HG03097 (cell line): ENCODE measurements at regions not wholly inside any gene's neighbourhood (a gene's known extent, or its start where the extent isn't known, plus 50 kb on each side); places are given as distances from the start of the nearest gene placed in this dataset.
"Not testable (repeated sequence)": the region's sequence is repeated elsewhere in the genome, so short reads cannot be mapped to it uniquely, and the experiment has no call there.

ENCODE experiments used
- ATAC-seq: cut with Tn5 transposase; IDR thresholded peaks from one replicate; pipeline ENCODE4 v1.9.1; 2021; ENCODE audit not compliant: unreplicated experiment, low FRiP score

DNA sequence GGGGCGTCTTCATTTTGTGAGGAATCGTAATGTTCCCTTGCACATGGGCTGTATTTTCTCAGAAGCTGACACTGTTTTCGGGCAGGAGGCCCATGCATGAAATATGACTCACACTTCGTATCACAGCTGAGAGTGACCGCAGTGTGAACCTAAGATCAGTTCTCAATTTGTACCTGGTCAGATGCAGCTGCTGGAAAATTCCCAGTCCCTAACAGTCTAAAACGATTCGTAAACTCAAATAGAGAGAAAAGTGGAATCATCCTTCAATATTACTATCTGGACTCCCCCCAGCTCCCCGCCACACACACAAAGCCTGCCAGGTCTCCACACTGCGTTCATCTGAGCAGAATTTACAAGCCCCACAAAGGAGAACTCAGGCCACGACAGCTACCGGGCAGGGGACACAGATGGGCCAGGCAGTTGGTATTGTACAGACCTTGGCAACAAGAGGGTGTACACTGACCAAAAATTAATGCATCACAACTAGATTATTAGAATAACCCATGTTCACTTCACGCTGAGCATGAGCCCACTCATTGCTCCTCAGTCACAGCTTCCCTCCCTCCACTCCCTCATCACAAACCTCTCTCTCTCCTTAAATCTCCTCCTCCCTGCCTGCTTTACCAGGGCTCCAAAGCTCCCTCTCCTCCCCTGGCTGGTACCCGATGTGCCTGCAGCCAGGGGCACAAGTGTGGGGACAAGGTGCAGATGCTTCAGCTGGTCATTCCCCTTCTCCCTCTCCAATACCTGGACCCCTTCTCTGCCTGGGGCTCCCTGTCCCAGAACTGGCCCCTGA is 488.4 kb downstream of the PREX1 start:
- no peak for ATAC-seq

DNA sequence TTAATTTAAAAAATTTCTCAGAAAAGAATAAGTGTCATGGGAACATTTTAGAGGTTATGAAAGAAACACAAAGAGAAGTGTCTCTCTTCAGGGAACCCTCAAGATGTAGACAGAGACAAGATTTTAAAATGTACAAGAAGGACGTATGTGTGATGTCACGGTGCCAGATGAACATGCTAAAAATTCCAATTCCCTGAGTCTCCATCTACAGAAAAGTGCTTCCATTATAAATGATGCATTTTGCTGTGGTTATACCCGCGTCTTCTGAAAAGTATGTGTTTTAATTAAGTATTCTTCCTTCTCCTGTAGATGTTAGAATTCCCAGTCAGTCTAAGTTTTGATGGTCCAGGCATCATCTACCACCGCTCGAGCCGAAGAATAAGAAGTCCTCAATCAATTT is 489.1 kb downstream of the PREX1 start:
- no peak for ATAC-seq

DNA sequence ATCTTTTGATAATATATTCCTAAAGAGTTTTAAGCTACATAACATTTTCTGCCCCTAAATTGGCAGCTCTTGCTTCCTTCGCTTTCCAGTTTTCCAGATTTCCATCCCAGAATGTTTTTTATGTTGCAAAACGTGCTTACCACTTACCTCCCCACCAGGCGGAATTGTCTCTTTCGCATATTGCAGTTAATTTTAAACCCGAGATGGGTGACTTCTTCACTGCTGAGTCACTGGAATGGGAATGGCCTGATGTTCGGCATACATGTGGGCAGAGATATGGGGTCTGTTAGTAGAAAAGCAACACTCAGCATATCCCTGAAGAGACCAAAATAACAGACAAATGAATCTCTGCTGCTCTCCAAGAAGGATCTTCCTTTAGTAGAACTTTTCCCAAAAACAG is 491.2 kb downstream of the PREX1 start:
- ATAC-seq: no peak

- no peak for ATAC-seq
These were observed 492.3 kb downstream of the PREX1 start for GRCh38 chr20:48335308-48336050.

- ATAC-seq: no peak
These were observed 494.1 kb downstream of the PREX1 start for GRCh38 chr20:48333707-48334106.

DNA sequence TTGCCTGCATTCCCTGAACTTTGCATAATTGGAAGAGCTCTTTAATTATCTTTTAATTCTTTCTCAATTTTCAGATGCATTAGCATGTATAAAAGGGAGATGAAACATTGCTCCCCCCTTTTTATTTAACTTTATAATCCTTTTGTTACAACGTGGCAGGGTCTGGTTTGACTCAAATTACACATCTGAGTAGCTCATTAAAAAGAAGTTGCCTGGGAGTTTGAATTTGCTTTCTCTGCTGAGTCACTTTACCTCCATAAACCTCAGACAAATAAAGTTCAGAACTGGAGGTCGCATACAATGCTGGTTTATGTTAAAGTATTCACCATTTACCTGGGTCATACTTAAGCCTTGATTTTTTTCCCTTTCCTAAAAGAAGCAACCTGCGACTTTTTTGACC is 495.2 kb downstream of the PREX1 start:
- ATAC-seq: no peak

- ATAC-seq: no peak
These were observed 496.1 kb downstream of the PREX1 start for GRCh38 chr20:48331518-48332286.

DNA sequence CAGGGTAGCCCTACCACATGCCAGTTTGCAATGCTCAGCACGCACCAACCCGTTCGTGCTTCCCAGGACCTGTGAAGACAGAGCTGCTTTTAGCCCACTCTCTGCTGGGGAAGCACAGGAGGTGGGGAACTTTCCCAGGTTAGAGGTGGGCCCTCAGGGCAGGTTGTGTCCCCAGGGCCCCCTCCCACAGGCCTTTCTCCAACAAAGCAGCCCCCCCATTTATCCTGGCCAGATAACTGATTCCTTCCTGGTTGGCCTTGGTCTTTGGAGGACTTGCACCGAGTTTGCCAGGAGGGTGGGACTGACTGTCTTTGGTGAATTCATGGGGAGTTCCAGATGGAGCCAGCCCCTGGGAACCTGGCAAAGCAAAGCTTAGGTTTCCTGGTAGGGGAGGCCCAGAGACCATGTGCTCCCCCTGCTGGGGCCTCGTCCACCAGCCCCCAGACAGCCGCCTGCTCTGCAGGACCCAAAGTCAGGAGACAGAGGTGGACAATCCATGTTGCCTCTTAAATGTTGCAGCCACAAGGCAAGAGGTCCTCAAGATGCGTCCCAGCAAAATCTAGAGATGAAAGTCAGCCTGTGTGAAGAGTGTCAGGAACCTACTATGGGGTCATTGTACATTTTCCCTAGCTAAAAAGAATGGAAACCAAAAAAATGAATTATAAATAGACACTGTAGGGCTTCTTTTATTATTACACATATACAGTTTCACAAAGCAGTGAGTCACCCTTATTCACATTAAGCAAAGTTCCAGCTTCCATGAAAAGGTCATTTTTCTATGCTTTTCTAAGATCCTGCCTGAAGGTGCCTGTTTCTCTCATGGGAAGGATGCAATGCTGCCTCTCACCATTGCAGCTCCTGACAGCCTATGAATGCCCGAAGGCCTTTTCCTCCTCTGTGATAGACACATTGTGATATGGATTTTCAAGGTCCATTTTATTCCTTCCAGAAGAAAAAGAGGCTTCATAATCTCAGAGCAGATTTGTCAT is 497.8 kb downstream of the PREX1 start:
- no peak for ATAC-seq

DNA sequence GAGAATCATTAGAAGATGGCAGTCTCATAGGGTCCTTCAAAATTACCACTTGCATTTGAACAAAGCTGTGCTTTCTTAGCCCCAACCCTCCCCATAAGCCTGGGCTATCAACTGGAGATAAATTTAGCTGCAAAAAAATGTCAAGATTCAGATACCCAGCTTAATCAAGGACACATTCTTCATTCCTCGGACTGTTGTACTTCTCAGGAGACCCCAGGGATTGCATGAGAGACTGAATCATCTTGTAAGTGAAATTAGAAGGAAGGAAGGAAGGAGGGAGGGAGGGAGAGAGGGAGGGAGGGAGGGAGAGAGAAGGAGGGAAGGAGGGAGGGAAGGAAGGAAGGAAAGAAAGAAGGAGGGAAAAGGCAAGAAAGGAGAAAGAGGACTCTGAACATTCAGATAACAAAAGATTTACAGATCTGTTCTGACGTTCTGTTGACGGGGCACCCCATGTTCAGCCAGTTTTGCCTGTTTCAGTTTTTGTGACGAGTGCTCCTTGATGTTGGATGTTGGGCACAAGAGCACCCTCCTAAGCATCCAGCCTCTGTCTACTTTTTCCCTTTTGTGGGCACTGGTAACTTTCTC is 498.7 kb downstream of the PREX1 start:
- no peak for ATAC-seq

DNA sequence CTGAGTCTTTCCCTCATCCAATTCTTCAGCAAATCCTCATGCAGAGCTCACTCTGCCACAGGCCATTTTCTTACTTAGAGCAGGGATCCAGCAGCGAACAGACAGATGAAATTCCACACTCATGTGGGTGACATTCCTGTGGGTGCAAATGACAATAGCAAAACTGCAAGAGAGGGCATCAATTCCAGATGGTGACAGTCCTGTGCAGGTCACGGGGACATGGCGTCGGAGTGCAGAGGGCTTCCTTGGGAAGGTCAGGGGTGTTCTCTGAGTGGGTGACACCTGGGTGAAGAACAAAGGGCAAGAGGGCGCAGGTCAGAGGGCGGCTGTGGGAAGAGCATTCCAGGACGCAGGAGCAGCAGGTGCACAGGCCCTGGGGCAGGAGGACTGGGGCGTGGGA is 500.0 kb downstream of the PREX1 start:
- not testable (repeated sequence) for ATAC-seq

- no peak for ATAC-seq
These were observed 500.9 kb downstream of the PREX1 start for GRCh38 chr20:48326868-48327267.

- no peak for ATAC-seq
These were observed 501.4 kb downstream of the PREX1 start for GRCh38 chr20:48326434-48326691.

GRCh38 chr20:48325656-48326433 is 502.0 kb downstream of the PREX1 start:
- no peak for ATAC-seq

DNA sequence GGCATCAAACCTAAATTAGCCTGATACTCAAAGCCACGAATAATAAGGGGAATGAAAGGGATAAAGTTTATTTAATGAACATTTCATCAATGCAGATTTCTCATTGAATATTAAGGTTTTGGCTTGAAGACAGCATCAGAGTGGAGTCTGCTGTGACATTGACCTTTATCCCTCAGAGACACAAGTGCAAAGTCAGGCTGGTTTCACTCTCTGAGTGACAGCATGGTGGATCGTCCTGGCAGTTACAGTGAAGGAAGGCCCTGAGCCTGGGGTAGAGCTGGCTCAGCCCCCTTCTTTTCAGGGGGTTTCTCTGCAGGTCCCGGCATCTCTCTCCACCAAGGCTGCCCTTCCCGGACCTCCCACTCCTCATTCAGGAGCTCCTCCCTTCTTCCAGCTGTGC is 503.1 kb downstream of the PREX1 start:
- no peak for ATAC-seq

DNA sequence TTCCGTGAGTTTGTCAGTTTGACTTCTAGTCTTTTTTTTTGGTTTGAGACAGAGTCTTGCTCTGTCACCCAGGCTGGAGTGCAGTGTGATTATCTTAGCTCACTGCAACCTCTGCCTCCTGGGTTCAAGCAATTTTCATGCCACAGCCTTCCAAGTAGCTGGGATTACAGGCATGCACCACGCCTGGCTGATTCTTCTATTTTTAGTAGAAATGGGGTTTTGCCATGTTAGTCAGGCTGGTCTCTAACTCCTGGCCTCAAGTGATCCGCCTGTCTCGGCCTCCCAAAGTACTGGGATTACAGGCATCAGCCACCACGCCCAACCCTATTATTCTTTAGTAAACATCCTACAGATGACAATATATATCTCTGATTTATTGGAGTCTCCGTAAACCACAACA is 506.5 kb downstream of the PREX1 start:
- ATAC-seq: no peak

DNA sequence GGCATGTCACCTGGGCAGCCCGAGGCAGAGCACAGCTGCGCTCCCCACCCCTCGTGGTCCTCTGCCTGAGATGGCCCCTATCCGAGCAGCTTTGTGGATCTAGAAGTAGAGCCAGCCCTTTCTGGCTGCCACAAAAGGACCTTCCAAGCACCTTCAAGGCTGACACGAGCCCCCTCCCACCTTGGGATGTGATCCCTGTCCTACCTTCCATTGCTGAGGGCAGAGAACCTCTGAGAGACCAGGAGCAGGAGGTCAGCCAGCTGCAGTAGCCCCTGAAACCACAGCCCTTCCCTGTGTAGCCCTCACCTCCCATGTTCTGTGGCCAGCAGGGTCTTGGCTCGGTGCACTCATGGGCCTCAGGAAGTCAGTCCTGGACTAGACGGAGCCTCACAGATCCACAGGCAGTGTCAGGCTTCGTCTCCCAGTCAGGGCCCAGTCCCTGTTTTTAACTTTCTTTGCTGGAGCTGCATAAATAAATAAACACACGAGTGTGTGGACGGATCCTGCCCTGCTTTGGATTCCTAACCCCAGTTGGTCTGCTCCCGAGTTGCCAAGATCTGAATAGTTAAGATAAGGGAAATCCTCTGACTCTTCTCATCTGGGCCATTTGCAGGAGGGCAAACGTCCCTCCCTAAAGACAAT is 507.7 kb downstream of the PREX1 start:
- ATAC-seq: no peak

GRCh38 chr20:48317578-48317977 is 510.2 kb downstream of the PREX1 start:
- no peak for ATAC-seq

DNA sequence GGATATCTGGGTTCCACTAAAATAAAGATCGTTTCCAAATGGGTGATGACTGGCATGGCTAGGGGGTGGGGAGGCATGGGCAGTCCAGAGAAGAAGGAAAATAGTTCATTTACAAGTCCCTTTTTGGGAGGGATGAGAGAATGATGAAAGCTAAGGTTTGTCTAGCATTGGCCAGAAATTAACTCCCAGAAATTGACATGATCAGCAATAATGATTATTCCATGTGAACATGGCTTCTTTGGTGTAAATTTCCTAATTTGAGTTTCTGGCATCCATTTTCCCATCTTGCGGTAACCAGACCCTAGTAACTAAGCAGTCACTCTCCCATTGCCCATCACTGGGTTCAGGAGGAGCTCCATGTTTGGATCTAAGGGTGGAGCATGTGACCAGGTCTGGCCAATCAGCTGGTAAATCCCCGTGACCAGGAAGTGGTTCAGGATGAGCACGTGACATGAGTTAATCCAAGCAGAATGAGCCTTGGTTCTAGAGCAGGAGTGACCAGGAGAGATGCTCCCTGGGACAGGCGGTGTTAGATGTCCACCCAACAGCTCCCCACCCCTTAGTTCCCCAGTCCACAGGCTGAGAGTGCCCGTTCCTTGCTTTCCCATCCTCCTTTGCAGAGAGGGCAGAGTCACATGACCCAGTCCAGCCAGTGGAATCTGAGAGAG is 512.7 kb downstream of the PREX1 start:
- no peak for ATAC-seq
